ENCODE measurements at regions not wholly inside any gene's neighbourhood (a gene's known extent, or its start where the extent isn't known, plus 50 kb on each side); places are given as distances from the start of the nearest gene placed in this dataset.

DNA sequence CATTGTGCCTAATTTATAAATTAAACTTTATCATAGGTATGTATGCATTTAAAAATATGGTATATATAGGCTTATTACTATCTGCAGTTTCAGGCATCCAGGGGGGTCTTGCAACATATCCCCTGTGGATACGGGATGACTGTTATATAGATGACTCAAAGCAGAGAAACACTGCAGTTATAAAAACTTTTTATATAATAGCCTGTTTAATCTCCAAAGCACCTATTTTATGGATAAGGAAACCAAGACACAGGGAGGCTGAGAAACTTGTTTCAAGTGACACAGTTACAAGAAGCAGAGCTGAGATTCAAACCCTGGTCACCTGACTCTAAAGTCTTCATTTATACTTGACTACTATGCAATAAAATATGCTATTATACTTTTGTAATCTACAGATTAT, 897.7 kb downstream of the KCNA4 start:
- H3F3A ChIP-seq (ENCODE audit: low read length, unreplicated experiment) = no peaks in the 10 kb centered on the region
- peak overlapping the region; percentile 81 for H3K27ac ChIP-seq (ENCODE audit: low read length)
- no peaks in the 10 kb centered on the region for H3K27me3 ChIP-seq (ENCODE audit: low read length)
- no peak overlapping the region for H2AFZ ChIP-seq (ENCODE audit: low read length)
- H3K9me3 ChIP-seq (ENCODE audit: low read length) = no peaks in the 10 kb centered on the region
- no peaks in the 10 kb centered on the region for H3K36me3 ChIP-seq (ENCODE audit: low read depth, low read length)
- peak overlapping the region; percentile 76 for H3K4me2 ChIP-seq (ENCODE audit: low read length)
- peak overlapping the region; percentile 46 for H3K9ac ChIP-seq (ENCODE audit: low read length)
- H3K4me1 ChIP-seq (ENCODE audit: insufficient read depth, low read length) = peaks cover 18% of the 10 kb centered on the region
- no peak overlapping the region for H3K4me3 ChIP-seq (ENCODE audit: low read length)
- TF ChIP-seq EZH2 (IDR thresholded peaks at IDR 0.05; ENCODE audit: low read length, unreplicated experiment) = no peak
- TF ChIP-seq EZH2phosphoT487 (IDR thresholded peaks at IDR 0.05; ENCODE audit: borderline replicate concordance, low read length) = no peak
- TF ChIP-seq, protein P1, sequence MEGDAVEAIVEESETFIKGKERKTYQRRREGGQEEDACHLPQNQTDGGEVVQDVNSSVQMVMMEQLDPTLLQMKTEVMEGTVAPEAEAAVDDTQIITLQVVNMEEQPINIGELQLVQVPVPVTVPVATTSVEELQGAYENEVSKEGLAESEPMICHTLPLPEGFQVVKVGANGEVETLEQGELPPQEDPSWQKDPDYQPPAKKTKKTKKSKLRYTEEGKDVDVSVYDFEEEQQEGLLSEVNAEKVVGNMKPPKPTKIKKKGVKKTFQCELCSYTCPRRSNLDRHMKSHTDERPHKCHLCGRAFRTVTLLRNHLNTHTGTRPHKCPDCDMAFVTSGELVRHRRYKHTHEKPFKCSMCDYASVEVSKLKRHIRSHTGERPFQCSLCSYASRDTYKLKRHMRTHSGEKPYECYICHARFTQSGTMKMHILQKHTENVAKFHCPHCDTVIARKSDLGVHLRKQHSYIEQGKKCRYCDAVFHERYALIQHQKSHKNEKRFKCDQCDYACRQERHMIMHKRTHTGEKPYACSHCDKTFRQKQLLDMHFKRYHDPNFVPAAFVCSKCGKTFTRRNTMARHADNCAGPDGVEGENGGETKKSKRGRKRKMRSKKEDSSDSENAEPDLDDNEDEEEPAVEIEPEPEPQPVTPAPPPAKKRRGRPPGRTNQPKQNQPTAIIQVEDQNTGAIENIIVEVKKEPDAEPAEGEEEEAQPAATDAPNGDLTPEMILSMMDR (conservative IDR thresholded peaks at IDR 0.05; ENCODE audit: low read depth, low read length) = no peak
- CTCF ChIA-PET = no interaction called here
- ATAC-seq (peak; percentile 41), DNase-seq (peak; percentile 6)
- H3K9me2 ChIP-seq (replicated peaks; ENCODE audit: low read length) = no peaks in the 10 kb centered on the region
- H4K20me1 ChIP-seq (ENCODE audit: low read length) = no peaks in the 10 kb centered on the region
- no TSS peak for BruUV-seq (replicated peaks)
- POLR2A ChIA-PET (ENCODE audit: unreplicated experiment) = interaction anchor here (0.8 kb wide), 1 partner anchor 607 kb away, joined by 5 read pairs; no protein-coding TSS in a partner anchor
- H3K79me2 ChIP-seq (ENCODE audit: low read length) = no peaks in the 10 kb centered on the region
- intact Hi-C loops (cut with micrococcal nuclease) = no loop called here

DNA sequence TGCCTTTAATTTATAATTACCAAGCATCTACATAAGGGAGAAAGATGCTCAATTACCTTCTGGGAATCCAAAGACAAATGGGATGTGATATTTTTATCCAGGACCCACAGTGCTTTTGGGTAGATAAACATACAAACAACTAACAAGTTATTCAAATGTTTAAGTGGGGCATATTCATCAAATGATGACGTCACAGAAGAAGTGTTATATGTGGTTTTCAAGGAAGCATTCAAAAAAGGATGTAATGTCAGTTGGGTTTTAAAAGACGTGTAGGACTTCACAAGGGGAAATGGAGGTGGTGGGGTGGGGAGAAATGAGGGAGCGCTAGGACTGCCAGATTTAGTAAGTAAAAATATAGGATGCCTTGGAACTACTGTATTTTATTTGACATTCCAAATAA, 915.9 kb downstream of the KCNA4 start:
- no TSS peak for BruUV-seq (replicated peaks)
- ATAC-seq (no peak), DNase-seq (no peak)
- H3K27me3 ChIP-seq (ENCODE audit: low read length) = no peaks in the 10 kb centered on the region
- intact Hi-C loops (cut with micrococcal nuclease) = no loop called here
- no peaks in the 10 kb centered on the region for H3K9me3 ChIP-seq (ENCODE audit: low read length)
- ChIA-PET POLR2A (ENCODE audit: unreplicated experiment) (no interaction called here), CTCF (no interaction called here)
- no peak overlapping the region for H3K4me3 ChIP-seq (ENCODE audit: low read length)
- H4K20me1 ChIP-seq (ENCODE audit: low read length) = no peaks in the 10 kb centered on the region
- TF ChIP-seq EZH2phosphoT487 (IDR thresholded peaks at IDR 0.05; ENCODE audit: borderline replicate concordance, low read length) (no peak), EZH2 (IDR thresholded peaks at IDR 0.05; ENCODE audit: low read length, unreplicated experiment) (no peak)
- TF ChIP-seq, protein P1 (conservative IDR thresholded peaks at IDR 0.05; ENCODE audit: low read depth, low read length) = no peak
- H3K36me3 ChIP-seq (ENCODE audit: low read depth, low read length) = no peaks in the 10 kb centered on the region; the same call in 1 of the 2 replicates
- H3K4me2 ChIP-seq (ENCODE audit: low read length) = no peak overlapping the region
- H2AFZ ChIP-seq (ENCODE audit: low read length) = no peak overlapping the region
- H3K27ac ChIP-seq (ENCODE audit: low read length) = no peak overlapping the region
- H3K9ac ChIP-seq (ENCODE audit: low read length) = no peak overlapping the region
- H3K4me1 ChIP-seq (ENCODE audit: insufficient read depth, low read length) = no peaks in the 10 kb centered on the region
- H3K9me2 ChIP-seq (replicated peaks; ENCODE audit: low read length) = no peaks in the 10 kb centered on the region
- H3F3A ChIP-seq (ENCODE audit: low read length, unreplicated experiment) = no peaks in the 10 kb centered on the region
- H3K79me2 ChIP-seq (ENCODE audit: low read length) = no peaks in the 10 kb centered on the region

DNA sequence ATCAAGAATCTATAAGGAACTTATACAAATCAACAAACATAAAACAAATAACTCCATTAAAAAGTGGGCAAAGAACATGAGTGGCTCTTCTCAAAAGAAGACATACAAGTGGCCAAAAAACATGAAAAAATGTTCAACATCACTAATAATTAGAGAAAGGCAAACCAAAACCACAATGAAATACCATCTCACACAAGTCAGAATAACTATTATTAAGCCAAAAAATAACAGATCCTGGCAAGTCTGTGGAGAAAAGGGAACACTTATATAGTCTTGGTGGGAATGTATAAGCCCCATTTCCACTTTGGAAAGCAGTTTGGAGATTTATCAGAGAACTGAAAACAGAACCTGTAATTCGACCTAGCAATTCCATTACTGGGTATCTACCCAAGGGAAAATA, 921.0 kb downstream of the KCNA4 start:
- Histone ChIP-seq H3K36me3 (ENCODE audit: low read depth, low read length) (no peaks in the 10 kb centered on the region), H3K27ac (ENCODE audit: low read length) (no peak overlapping the region), H4K20me1 (ENCODE audit: low read length) (no peaks in the 10 kb centered on the region), H3F3A (ENCODE audit: low read length, unreplicated experiment) (no peaks in the 10 kb centered on the region), H3K79me2 (ENCODE audit: low read length) (no peaks in the 10 kb centered on the region), H3K27me3 (ENCODE audit: low read length) (no peaks in the 10 kb centered on the region), H2AFZ (ENCODE audit: low read length) (no peak overlapping the region), H3K9me2 (replicated peaks; ENCODE audit: low read length) (no peaks in the 10 kb centered on the region), H3K4me2 (ENCODE audit: low read length) (no peak overlapping the region), H3K9me3 (ENCODE audit: low read length) (no peaks in the 10 kb centered on the region), H3K9ac (ENCODE audit: low read length) (no peak overlapping the region), H3K4me1 (ENCODE audit: insufficient read depth, low read length) (peaks cover 34% of the 10 kb centered on the region), H3K4me3 (ENCODE audit: low read length) (no peak overlapping the region)
- TF ChIP-seq EZH2 (IDR thresholded peaks at IDR 0.05; ENCODE audit: low read length, unreplicated experiment) = no peak
- intact Hi-C loops (cut with micrococcal nuclease) = no loop called here
- DNase-seq (no peak), ATAC-seq (no peak)
- POLR2A ChIA-PET (ENCODE audit: unreplicated experiment) = no interaction called here
- CTCF ChIA-PET = no interaction called here
- BruUV-seq (replicated peaks) = no TSS peak
